Natural killer cell (primary cell): ENCODE measurements at regions not wholly inside any gene's neighbourhood (a gene's known extent, or its start where the extent isn't known, plus 50 kb on each side); places are given as distances from the start of the nearest gene placed in this dataset.
A peak's percentile ranks its signal among the peaks of the same experiment; 100 is the strongest.

Source experiments
- ATAC-seq, 3 donors: fragments of 150-1000 bp in 2 of 3; fragments of 200-7000 bp in 1 of 3; cut with Tn5 transposase; 1 replicate in 1 of 3; 2 replicates in 2 of 3; pipeline ENCODE4 v1.10.0; 2021; ENCODE audit warnings: mild to moderate bottlenecking in 2 of 3, moderate library complexity in 2 of 3
- DNase-seq, 2 donors: peaks; one replicate each; pipeline versions ENCODE4 v3.0.0 to v3.0.0-alpha.2; 2013 to 2021; ENCODE audit warnings: mixed read lengths in 1 of 2
- H3K27ac ChIP-seq: one replicate; pipeline ENCODE4 v1.5.1; 2013; ENCODE audit warnings: mild to moderate bottlenecking, low read length
- H3K27me3 ChIP-seq: one replicate; pipeline ENCODE4 v1.6.1; 2013; ENCODE audit warnings: low read length; ENCODE audit not compliant: control insufficient read depth, insufficient read depth
- H3K36me3 ChIP-seq: one replicate; pipeline ENCODE4 v1.6.1; 2013; ENCODE audit warnings: low read length; ENCODE audit not compliant: control insufficient read depth, insufficient read depth
- H3K4me1 ChIP-seq: one replicate; pipeline ENCODE4 v1.6.1; 2013; ENCODE audit warnings: low read length; ENCODE audit not compliant: control insufficient read depth, insufficient read depth
- H3K4me3 ChIP-seq: one replicate; pipeline ENCODE4 v1.5.1; 2013; ENCODE audit warnings: low read length
- H3K9me3 ChIP-seq: one replicate; pipeline ENCODE4 v1.6.1; 2013; ENCODE audit warnings: low read length; ENCODE audit not compliant: control insufficient read depth, insufficient read depth
- H3K27ac Mint-ChIP-seq, 2 donors: one replicate each; pipeline ENCODE4 v1.8.0; 2022; ENCODE audit warnings: mild to moderate bottlenecking in 2 of 2, mixed read lengths in 2 of 2, moderate library complexity in 1 of 2
- H3K27me3 Mint-ChIP-seq, 2 donors: one replicate each; pipeline ENCODE4 v1.8.0; 2022; ENCODE audit warnings: low read depth in 2 of 2, mixed read lengths in 2 of 2
- H3K36me3 Mint-ChIP-seq: one replicate; pipeline ENCODE4 v1.8.0; 2022; ENCODE audit warnings: mixed read lengths
- H3K4me1 Mint-ChIP-seq, 2 donors: one replicate each; pipeline ENCODE4 v1.8.0; 2022; ENCODE audit warnings: mixed read lengths in 2 of 2
- H3K4me3 Mint-ChIP-seq: one replicate; pipeline ENCODE4 v1.8.0; 2022; ENCODE audit warnings: mild to moderate bottlenecking, moderate library complexity, mixed read lengths
- H3K9me3 Mint-ChIP-seq, 2 donors: one replicate each; pipeline ENCODE4 v1.8.0; 2022; ENCODE audit warnings: mixed read lengths in 2 of 2
- CTCF ChIP-seq: fragments of 200-600 bp; IDR thresholded peaks from one replicate; pipeline ENCODE4 v1.8.0; 2022; ENCODE audit warnings: antibody characterized with exemption
- WGBS: methylation state at CpG from one replicate; pipeline ENCODE4 v1.1.7; 2013; ENCODE audit warnings: missing lambda C conversion rate; ENCODE audit not compliant: insufficient coverage; 5-methylcytosine and 5-hydroxymethylcytosine counted together
- intact Hi-C: fragments of 100-400 bp; cut with micrococcal nuclease; formaldehyde crosslinking; loops from one replicate; pipeline ENCODE4 v1.14.2; 2022

GRCh38 chr3:30354972-30355371, 251.4 kb upstream of the TGFBR2 start:
- no peaks in the 10 kb centered on the region for H3K9me3 Mint-ChIP-seq
- no peaks in the 10 kb centered on the region for H3K36me3 Mint-ChIP-seq
- peak overlapping the region in 1 of 2 donors; percentile 15 for H3K27ac Mint-ChIP-seq
- WGBS, result 88% methylated on average over 7 of the region's 7 CpGs
- no peak for TF ChIP-seq CTCF
- no peak for ATAC-seq
- H3K4me3 Mint-ChIP-seq, result no peak overlapping the region
- intact Hi-C loops, result no loop called here
- Histone ChIP-seq H3K4me3 (no peak overlapping the region), H3K4me1 (peaks cover 21% of the 10 kb centered on the region), H3K27me3 (no peaks in the 10 kb centered on the region), H3K27ac (no peak overlapping the region), H3K36me3 (no peaks in the 10 kb centered on the region), H3K9me3 (no peaks in the 10 kb centered on the region)
- H3K4me1 Mint-ChIP-seq, result peaks cover 43 to 47% of the 10 kb centered on the region in 2 donors
- H3K27me3 Mint-ChIP-seq, result peaks cover 20 to 32% of the 10 kb centered on the region in 2 donors
- DNase-seq, result peak in 1 of 2 donors; percentile 18

GRCh38 chr3:30355622-30356021, 250.8 kb upstream of the TGFBR2 start:
- H3K4me1 ChIP-seq, result peaks cover 21% of the 10 kb centered on the region
- H3K36me3 Mint-ChIP-seq, result no peaks in the 10 kb centered on the region
- ATAC-seq (no peak), DNase-seq (no peak)
- no peak overlapping the region for H3K27ac ChIP-seq
- H3K27ac Mint-ChIP-seq, result no peak overlapping the region
- TF ChIP-seq CTCF, result no peak
- 86% methylated on average over 1 of the region's 1 CpG for WGBS
- peaks cover 40 to 43% of the 10 kb centered on the region in 2 donors for H3K4me1 Mint-ChIP-seq
- no peak overlapping the region for H3K4me3 ChIP-seq
- intact Hi-C loops, result no loop called here
- no peaks in the 10 kb centered on the region for H3K9me3 ChIP-seq
- H3K4me3 Mint-ChIP-seq, result peak overlapping the region; percentile 6
- no peaks in the 10 kb centered on the region for H3K27me3 ChIP-seq
- H3K27me3 Mint-ChIP-seq, result peaks cover 19 to 26% of the 10 kb centered on the region in 2 donors
- H3K9me3 Mint-ChIP-seq, result no peaks in the 10 kb centered on the region
- H3K36me3 ChIP-seq, result no peaks in the 10 kb centered on the region

- Mint-ChIP-seq H3K27me3 (peaks cover 14 to 15% of the 10 kb centered on the region in 2 donors), H3K27ac (no peak overlapping the region), H3K4me3 (no peak overlapping the region), H3K4me1 (peaks cover 36 to 37% of the 10 kb centered on the region in 2 donors), H3K9me3 (no peaks in the 10 kb centered on the region), H3K36me3 (no peaks in the 10 kb centered on the region)
- Histone ChIP-seq H3K36me3 (no peaks in the 10 kb centered on the region), H3K4me3 (no peak overlapping the region), H3K9me3 (no peaks in the 10 kb centered on the region), H3K27ac (no peak overlapping the region), H3K4me1 (peaks cover 21% of the 10 kb centered on the region), H3K27me3 (peaks cover 1% of the 10 kb centered on the region)
- ATAC-seq, result no peak
- intact Hi-C loops, result no loop called here
- no peak for TF ChIP-seq CTCF
- no peak for DNase-seq
- WGBS, result 86% methylated on average over 6 of the region's 6 CpGs
Observed at GRCh38 chr3:30356866-30357753, 249.3 kb upstream of the TGFBR2 start.
